HFFc6 (cell line): ENCODE measurements at regions not wholly inside any gene's neighbourhood (a gene's known extent, or its start where the extent isn't known, plus 50 kb on each side); places are given as distances from the start of the nearest gene placed in this dataset.
"Not testable (repeated sequence)": the region's sequence is repeated elsewhere in the genome, so short reads cannot be mapped to it uniquely, and the experiment has no call there.

Source experiments
- DNase-seq: peaks from one replicate; pipeline ENCODE4 v3.0.0-alpha.2; 2018
- H3K27ac Mint-ChIP-seq: 2 replicates; pipeline ENCODE4 v1.8.0; 2020; ENCODE audit warnings: mild to moderate bottlenecking, mixed read lengths
- H3K27me3 Mint-ChIP-seq: 2 replicates; pipeline ENCODE4 v1.8.0; 2021; ENCODE audit warnings: mild to moderate bottlenecking, moderate library complexity, mixed read lengths; ENCODE audit not compliant: insufficient read depth
- H3K36me3 Mint-ChIP-seq: 2 replicates; pipeline ENCODE4 v1.8.0; 2021; ENCODE audit warnings: low read depth, mixed read lengths
- H3K4me1 Mint-ChIP-seq: 2 replicates; pipeline ENCODE4 v1.8.0; 2020; ENCODE audit warnings: low read depth, mixed read lengths
- H3K4me3 Mint-ChIP-seq: 2 replicates; pipeline ENCODE4 v1.8.0; 2020; ENCODE audit warnings: mild to moderate bottlenecking, moderate library complexity, mixed read lengths
- H3K9me3 Mint-ChIP-seq: 2 replicates; pipeline ENCODE4 v1.8.0; 2020; ENCODE audit warnings: mild to moderate bottlenecking, mixed read lengths
- TF ChIP-seq, protein P1 (sequence below): fragments of 200-600 bp; sonication (generic); IDR thresholded peaks from 2 replicates; pipeline ENCODE4 v1.5.0; 2021; ENCODE audit warnings: antibody characterized with exemption, mild to moderate bottlenecking

DNA sequence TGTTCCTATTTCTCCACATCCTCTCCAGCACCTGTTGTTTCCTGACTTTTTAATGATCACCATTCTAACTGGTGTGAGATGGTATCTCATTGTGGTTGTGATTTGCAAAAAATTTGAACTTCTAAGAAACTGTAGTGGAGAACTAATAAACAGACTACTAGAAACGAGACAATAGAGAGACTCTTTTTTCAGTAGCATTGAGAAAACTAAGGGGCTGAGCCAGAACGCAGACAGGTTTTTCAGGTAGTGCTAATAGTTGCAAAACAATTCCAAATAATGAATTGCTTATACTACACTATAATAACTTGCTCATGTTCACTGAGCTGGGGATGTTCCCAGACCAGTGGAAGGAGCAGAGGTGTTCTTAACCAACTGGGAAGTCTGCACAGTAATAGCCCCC lies 98.8 kb upstream of the DPH5 start:
- no peak for DNase-seq
- Mint-ChIP-seq H3K9me3 (no peaks in the 10 kb centered on the region), H3K4me1 (peaks cover 7% of the 10 kb centered on the region), H3K27ac (no peak overlapping the region), H3K36me3 (no peaks in the 10 kb centered on the region), H3K27me3 (no peaks in the 10 kb centered on the region), H3K4me3 (no peak overlapping the region)
- TF ChIP-seq, protein P1, sequence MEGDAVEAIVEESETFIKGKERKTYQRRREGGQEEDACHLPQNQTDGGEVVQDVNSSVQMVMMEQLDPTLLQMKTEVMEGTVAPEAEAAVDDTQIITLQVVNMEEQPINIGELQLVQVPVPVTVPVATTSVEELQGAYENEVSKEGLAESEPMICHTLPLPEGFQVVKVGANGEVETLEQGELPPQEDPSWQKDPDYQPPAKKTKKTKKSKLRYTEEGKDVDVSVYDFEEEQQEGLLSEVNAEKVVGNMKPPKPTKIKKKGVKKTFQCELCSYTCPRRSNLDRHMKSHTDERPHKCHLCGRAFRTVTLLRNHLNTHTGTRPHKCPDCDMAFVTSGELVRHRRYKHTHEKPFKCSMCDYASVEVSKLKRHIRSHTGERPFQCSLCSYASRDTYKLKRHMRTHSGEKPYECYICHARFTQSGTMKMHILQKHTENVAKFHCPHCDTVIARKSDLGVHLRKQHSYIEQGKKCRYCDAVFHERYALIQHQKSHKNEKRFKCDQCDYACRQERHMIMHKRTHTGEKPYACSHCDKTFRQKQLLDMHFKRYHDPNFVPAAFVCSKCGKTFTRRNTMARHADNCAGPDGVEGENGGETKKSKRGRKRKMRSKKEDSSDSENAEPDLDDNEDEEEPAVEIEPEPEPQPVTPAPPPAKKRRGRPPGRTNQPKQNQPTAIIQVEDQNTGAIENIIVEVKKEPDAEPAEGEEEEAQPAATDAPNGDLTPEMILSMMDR: no peak

DNA sequence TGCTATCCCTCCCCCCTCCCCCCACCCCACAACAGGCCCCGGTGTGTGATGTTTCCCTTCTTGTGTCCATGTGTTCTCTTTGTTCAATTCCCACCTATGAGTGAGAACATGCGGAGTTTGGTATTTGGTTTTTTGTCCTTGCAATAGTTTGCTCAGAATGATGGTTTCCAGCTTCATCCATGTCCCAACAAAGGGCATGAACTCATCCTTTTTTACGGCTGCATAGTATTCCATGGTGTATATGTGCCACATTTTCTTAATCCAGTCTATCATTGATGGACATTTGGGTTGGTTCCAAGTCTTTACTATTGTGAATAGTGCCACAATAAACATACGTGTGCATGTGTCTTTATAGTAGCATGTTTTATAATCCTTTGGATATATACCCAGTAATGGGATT lies 98.3 kb upstream of the DPH5 start:
- not testable (repeated sequence) for H3K9me3 Mint-ChIP-seq, H3K27ac Mint-ChIP-seq, H3K4me1 Mint-ChIP-seq, H3K36me3 Mint-ChIP-seq, H3K4me3 Mint-ChIP-seq, H3K27me3 Mint-ChIP-seq, DNase-seq

DNA sequence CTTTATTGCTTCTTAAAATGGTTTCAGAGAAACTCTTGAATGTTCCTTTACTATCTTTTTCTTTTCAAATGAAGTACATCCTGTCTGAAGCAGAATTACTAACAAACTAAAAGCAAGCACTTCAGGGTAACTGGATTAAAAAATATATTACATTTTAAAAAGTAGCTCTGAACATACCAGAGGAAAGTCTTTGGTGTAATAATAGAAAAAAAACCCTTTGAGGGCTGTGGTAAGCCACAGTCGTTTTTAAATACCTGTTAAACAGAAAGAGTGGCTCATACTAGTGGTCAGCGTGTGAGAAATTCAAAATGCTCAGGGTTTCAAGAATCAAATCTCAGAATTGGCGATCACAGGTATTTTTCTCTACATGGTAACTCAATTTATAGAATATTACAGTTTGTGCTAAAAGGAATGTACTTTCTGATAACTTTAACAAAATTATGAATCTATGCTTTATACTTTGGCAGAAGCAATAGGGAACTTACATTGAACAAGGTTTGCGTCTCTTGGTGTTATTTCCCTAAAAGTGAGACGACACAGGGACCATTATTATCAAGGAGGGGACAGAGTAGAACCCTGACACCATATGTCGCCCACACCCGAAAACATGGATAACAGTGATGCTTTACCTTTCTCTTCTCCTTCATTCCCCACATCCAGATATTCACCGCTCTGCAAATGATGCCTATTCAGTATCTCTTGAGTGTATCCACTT lies 97.0 kb upstream of the DPH5 start:
- Mint-ChIP-seq H3K9me3 (no peaks in the 10 kb centered on the region), H3K4me3 (no peak overlapping the region), H3K27me3 (no peaks in the 10 kb centered on the region), H3K4me1 (no peaks in the 10 kb centered on the region), H3K36me3 (no peaks in the 10 kb centered on the region), H3K27ac (no peak overlapping the region)
- no peak for DNase-seq
- TF ChIP-seq, protein P1: no peak

DNA sequence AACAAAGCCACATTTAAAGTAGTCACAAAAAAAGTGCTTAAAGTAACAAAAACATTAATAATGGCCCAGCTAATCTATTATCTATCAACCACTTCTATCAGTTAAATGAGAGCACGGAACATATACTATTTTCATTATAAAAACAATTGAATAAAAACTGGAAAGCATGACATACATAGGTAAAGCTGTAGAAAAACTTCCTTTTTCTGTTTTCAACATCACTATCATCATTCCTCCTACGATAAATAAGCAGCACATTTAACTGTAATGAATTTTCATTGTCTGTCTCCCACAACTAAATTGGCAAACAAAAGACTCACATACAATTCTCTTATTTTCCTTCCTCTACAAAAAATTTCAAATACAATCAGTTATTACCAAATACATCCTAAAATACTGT lies 96.4 kb upstream of the DPH5 start:
- Mint-ChIP-seq H3K4me3 (no peak overlapping the region), H3K27me3 (no peaks in the 10 kb centered on the region), H3K27ac (no peak overlapping the region), H3K4me1 (no peaks in the 10 kb centered on the region), H3K36me3 (no peaks in the 10 kb centered on the region), H3K9me3 (no peaks in the 10 kb centered on the region)
- TF ChIP-seq, protein P1: no peak
- DNase-seq: no peak

DNA sequence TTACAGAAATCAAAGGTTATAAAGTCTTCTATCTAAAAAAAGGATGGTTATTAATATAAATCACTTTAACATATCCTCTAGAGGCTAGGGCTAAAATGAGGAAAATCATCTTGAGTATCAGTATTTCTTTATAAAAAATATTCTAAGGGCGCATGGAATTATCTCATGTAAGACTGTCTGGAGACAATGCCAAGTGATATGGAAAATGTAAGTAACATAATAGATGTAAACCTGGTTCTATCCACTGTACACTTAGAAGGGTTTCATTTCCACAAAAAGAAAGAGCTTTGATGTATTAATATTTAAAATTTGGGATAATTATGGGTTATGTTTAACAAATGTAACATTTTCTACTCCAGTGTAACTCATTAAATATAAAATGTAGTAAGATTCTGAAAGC lies 95.9 kb upstream of the DPH5 start:
- no peak for DNase-seq
- H3K9me3 Mint-ChIP-seq: no peaks in the 10 kb centered on the region
- H3K27me3 Mint-ChIP-seq: no peaks in the 10 kb centered on the region
- H3K36me3 Mint-ChIP-seq: no peaks in the 10 kb centered on the region
- no peak overlapping the region for H3K4me3 Mint-ChIP-seq
- H3K27ac Mint-ChIP-seq: no peak overlapping the region
- no peaks in the 10 kb centered on the region for H3K4me1 Mint-ChIP-seq
- TF ChIP-seq, protein P1: no peak

DNA sequence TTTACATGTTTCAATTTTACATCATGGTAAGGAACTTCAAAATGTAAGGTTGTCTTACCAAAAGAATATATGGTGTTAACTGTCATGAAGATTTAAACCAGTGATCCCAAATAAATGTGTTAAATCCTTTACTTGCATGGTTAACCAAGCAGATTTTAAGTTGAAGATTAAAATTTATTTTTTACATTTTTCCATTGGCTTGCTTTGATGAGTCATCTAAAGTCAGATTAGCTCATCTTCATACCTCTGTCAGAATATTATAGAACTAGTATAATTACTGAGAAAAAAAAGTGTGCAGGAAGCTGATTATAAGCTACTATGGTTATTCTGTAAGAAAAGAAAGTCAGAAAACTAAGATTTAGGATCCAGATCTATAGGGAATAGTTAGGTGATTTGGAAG lies 95.3 kb upstream of the DPH5 start:
- Mint-ChIP-seq H3K4me3 (no peak overlapping the region), H3K27ac (no peak overlapping the region), H3K27me3 (no peaks in the 10 kb centered on the region), H3K4me1 (no peaks in the 10 kb centered on the region), H3K36me3 (no peaks in the 10 kb centered on the region), H3K9me3 (no peaks in the 10 kb centered on the region)
- TF ChIP-seq, protein P1: no peak
- no peak for DNase-seq
